Keratinocyte (primary cell): ENCODE measurements at regions not wholly inside any gene's neighbourhood (a gene's known extent, or its start where the extent isn't known, plus 50 kb on each side); places are given as distances from the start of the nearest gene placed in this dataset.

Source experiments
- DNase-seq: peaks from one replicate; pipeline ENCODE4 v3.0.0-alpha.2; 2011; ENCODE audit warnings: low read depth, missing footprints, low spot score
- FAIRE-seq: peaks from 2 replicates; lab custom pipeline; 2011; peaks lifted over from hg19 to GRCh38; lab: Jason Lieb, UNC
- H2AFZ ChIP-seq: 2 replicates; pipeline ENCODE4 v1.6.0; 2012; ENCODE audit warnings: low read length, control low read depth, inconsistent platforms; ENCODE audit not compliant: control insufficient read depth
- H3K27ac ChIP-seq: 2 replicates; pipeline ENCODE4 v1.5.1; 2011; ENCODE audit warnings: low read length; ENCODE audit not compliant: control insufficient read depth, insufficient read depth
- H3K27me3 ChIP-seq: 3 replicates; pipeline ENCODE4 v1.6.0; 2011; ENCODE audit warnings: low read length; ENCODE audit not compliant: control insufficient read depth, insufficient read depth; ENCODE audit errors: extremely low read depth
- H3K36me3 ChIP-seq, 2 experiments: 2 replicates in 1 of 2; 3 replicates in 1 of 2; pipeline ENCODE4 v1.5.1; 2011; ENCODE audit warnings: low read length in 2 of 2, mild to moderate bottlenecking in 1 of 2; ENCODE audit not compliant: control insufficient read depth in 2 of 2, insufficient read depth in 2 of 2; ENCODE audit errors: extremely low read depth in 1 of 2
- H3K4me1 ChIP-seq: 3 replicates; pipeline ENCODE4 v1.5.1; 2011; ENCODE audit warnings: low read length; ENCODE audit not compliant: control insufficient read depth, insufficient read depth; ENCODE audit errors: extremely low read depth
- H3K4me2 ChIP-seq: 3 replicates; pipeline ENCODE4 v1.6.0; 2011; ENCODE audit warnings: low read depth, low read length; ENCODE audit not compliant: control insufficient read depth, insufficient read depth; ENCODE audit errors: extremely low read depth
- H3K4me3 ChIP-seq, 3 experiments: fragments of 200-600 bp in 1 of 3; sonication (generic) in 1 of 3; 2 replicates in 2 of 3; 3 replicates in 1 of 3; pipeline ENCODE4 v1.5.1; 2011 to 2016; ENCODE audit warnings: low read length in 3 of 3, mild to moderate bottlenecking in 3 of 3, control low read depth in 2 of 3, inconsistent platforms in 1 of 3, low read depth in 1 of 3, mixed read lengths in 1 of 3, mixed run types in 1 of 3, moderate library complexity in 1 of 3; ENCODE audit not compliant: control insufficient read depth in 2 of 3, insufficient read depth in 2 of 3; ENCODE audit errors: extremely low read depth in 1 of 3
- H3K79me2 ChIP-seq: 2 replicates; pipeline ENCODE4 v1.6.0; 2012; ENCODE audit warnings: low read length; ENCODE audit not compliant: control insufficient read depth, insufficient read depth
- H3K9ac ChIP-seq: 3 replicates; pipeline ENCODE4 v1.6.0; 2011; ENCODE audit warnings: low read length; ENCODE audit not compliant: control insufficient read depth, insufficient read depth; ENCODE audit errors: extremely low read depth
- H3K9me1 ChIP-seq: 3 replicates; pipeline ENCODE4 v1.6.0; 2011; ENCODE audit warnings: low read length; ENCODE audit not compliant: control insufficient read depth, insufficient read depth; ENCODE audit errors: extremely low read depth
- H3K9me3 ChIP-seq: 2 replicates; pipeline ENCODE4 v1.5.1; 2012; ENCODE audit warnings: low read depth, low read length; ENCODE audit not compliant: control insufficient read depth
- H4K20me1 ChIP-seq: 3 replicates; pipeline ENCODE4 v1.6.0; 2011; ENCODE audit warnings: low read length; ENCODE audit not compliant: control insufficient read depth, insufficient read depth; ENCODE audit errors: extremely low read depth
- CTCF ChIP-seq, 3 experiments: IDR thresholded peaks in 1 of 3; conservative IDR thresholded peaks in 1 of 3; optimal IDR thresholded peaks in 1 of 3; 2 replicates in 2 of 3; 3 replicates in 1 of 3; pipeline versions ENCODE3 to v1.5.1; 2011; ENCODE audit warnings: low read length in 3 of 3, mild to moderate bottlenecking in 3 of 3, moderate library complexity in 2 of 3, control low read depth in 1 of 3, inconsistent platforms in 1 of 3; ENCODE audit not compliant: insufficient read depth in 2 of 3; ENCODE audit errors: extremely low read depth in 1 of 3
- EZH2 ChIP-seq: IDR thresholded peaks from one replicate; pipeline ENCODE4 v1.6.1; 2012; ENCODE audit warnings: inconsistent platforms, mild to moderate bottlenecking, low read length, moderate library complexity
- dilution Hi-C: fragments of 300-500 bp; cut with MboI; formaldehyde crosslinking; loops from one replicate; pipeline ENCODE4 v1.7.0; 2020; ENCODE audit warnings: low sequenced_read_pairs; ENCODE audit not compliant: extremely low pct_ligation_motif_present

- TF ChIP-seq CTCF (optimal IDR thresholded peaks at IDR 0.05 in 1 of 3, IDR thresholded peaks at IDR 0.05 in 1 of 3, conservative IDR thresholded peaks at IDR 0.05 in 1 of 3; ENCODE audit: extremely low read depth in 1 of 3, insufficient read depth in 2 of 3, low read length in 3 of 3) (no peak), EZH2 (no peak)
- no peak overlapping the region for H2AFZ ChIP-seq
- H3K9me1 ChIP-seq: no peaks in the 10 kb centered on the region
- no peaks in the 10 kb centered on the region for H3K36me3 ChIP-seq
- H3K9ac ChIP-seq: no peak overlapping the region
- H3K4me2 ChIP-seq: peak overlapping the region; percentile 63
- H3K4me3 ChIP-seq: peak overlapping the region in 1 of 3 experiments; percentile 23
- no peak overlapping the region for H3K27ac ChIP-seq
- H3K79me2 ChIP-seq: no peaks in the 10 kb centered on the region
- H3K27me3 ChIP-seq: no peaks in the 10 kb centered on the region
- DNase-seq (peak; percentile 70), FAIRE-seq (peak; percentile 97)
- no peaks in the 10 kb centered on the region for H3K9me3 ChIP-seq
- H4K20me1 ChIP-seq: no peaks in the 10 kb centered on the region
- H3K4me1 ChIP-seq: peaks cover 15% of the 10 kb centered on the region
- dilution Hi-C loops: no loop called here
These were observed 1159.2 kb upstream of the TMEM132C start for GRCh38 chr12:127107744-127108143.

DNA sequence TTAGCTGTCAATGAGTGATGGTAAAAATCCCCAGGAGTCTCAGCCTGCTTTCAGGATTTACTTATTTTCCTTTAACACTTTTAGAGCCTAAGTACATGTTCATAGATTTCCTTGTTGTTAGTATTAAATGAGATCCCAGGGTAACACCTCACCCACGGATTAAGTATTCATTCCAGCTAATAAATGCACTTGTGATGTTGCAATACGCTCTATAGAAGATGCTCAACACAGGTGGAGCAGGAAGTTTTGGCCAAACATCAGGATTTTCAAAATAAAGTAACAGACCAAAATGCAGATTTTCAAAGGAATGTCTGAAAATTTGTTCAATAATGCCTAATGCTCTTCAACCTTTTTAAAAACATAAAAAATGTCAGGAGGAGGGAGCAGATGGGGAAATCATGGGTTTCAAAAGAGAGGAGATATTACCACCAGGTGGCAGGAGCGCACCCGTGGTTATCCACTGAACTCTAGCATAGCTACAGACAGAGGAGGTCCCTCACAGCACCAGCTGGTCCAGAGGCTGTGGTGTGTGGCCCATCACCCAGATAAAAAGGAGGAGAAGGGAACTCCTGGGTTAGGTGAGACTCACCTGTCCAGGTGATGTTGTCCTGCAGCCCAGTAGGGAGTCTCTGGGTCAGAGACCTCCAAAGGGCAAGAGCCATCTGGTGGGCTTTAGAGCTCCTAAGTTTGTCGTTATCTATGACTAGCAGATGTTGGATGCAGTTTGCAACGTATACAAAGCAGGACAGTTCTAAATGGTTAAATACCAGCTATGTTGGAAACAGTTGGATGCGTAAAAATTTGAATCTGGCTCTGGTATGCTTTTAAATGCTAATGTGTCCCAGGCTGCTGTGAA lies 1158.4 kb upstream of the TMEM132C start:
- no peaks in the 10 kb centered on the region for H3K27me3 ChIP-seq
- H3K4me1 ChIP-seq: peaks cover 15% of the 10 kb centered on the region
- H3K27ac ChIP-seq: no peak overlapping the region
- DNase-seq: no peak
- H3K4me3 ChIP-seq: no peak overlapping the region
- dilution Hi-C loops: no loop called here
- H3K9me3 ChIP-seq: no peaks in the 10 kb centered on the region
- H3K9ac ChIP-seq: no peak overlapping the region
- no peaks in the 10 kb centered on the region for H3K79me2 ChIP-seq
- no peaks in the 10 kb centered on the region for H3K36me3 ChIP-seq
- H4K20me1 ChIP-seq: no peaks in the 10 kb centered on the region
- FAIRE-seq: peak; percentile 13
- no peak overlapping the region for H3K4me2 ChIP-seq
- TF ChIP-seq CTCF (optimal IDR thresholded peaks at IDR 0.05 in 1 of 3, IDR thresholded peaks at IDR 0.05 in 1 of 3, conservative IDR thresholded peaks at IDR 0.05 in 1 of 3; ENCODE audit: extremely low read depth in 1 of 3, insufficient read depth in 2 of 3, low read length in 3 of 3) (peak; percentile 67 to 82 (median 70)), EZH2 (no peak)
- no peaks in the 10 kb centered on the region for H3K9me1 ChIP-seq
- no peak overlapping the region for H2AFZ ChIP-seq
